A673 (cell line): ENCODE measurements at regions not wholly inside any gene's neighbourhood (a gene's known extent, or its start where the extent isn't known, plus 50 kb on each side); places are given as distances from the start of the nearest gene placed in this dataset.

ENCODE experiments used
- BruUV-seq: library from RNA; stranded (reverse); fragments of 400-500 nt; replicated peaks from 2 replicates; lab custom pipeline; 2021; lab: Mats Ljungman, UMichigan
- CTCF ChIA-PET: fragments of 300-600 bp; sonication (Branson Sonifier 250); formaldehyde crosslinking; loops from one replicate; lab custom pipeline; 2022; ENCODE audit warnings: antibody characterized with exemption; lab: Charles Lee
- POLR2A ChIA-PET: fragments of 300-600 bp; sonication (Branson Sonifier 250); formaldehyde crosslinking; loops from one replicate; lab custom pipeline; 2022; ENCODE audit warnings: antibody characterized with exemption; ENCODE audit not compliant: low non-redundant PET; lab: Charles Lee
- DNase-seq: peaks from one replicate; pipeline ENCODE4 v3.0.0-alpha.2; 2015; ENCODE audit warnings: low spot score
- H3K27ac ChIP-seq: fragments of 200-600 bp; sonication (generic); 2 replicates; pipeline ENCODE4 v1.5.1; 2016; ENCODE audit warnings: mixed run types, low read depth, mild to moderate bottlenecking, mixed read lengths, antibody characterized with exemption, low read length; ENCODE audit not compliant: poor library complexity, severe bottlenecking
- H3K27me3 ChIP-seq: fragments of 200-600 bp; sonication (generic); replicated peaks from 2 replicates; pipeline ENCODE4 v1.6.1; 2017; ENCODE audit warnings: mixed run types, low read depth, mild to moderate bottlenecking, mixed read lengths, antibody characterized with exemption, low read length; ENCODE audit not compliant: insufficient read depth, poor library complexity
- H3K36me3 ChIP-seq: fragments of 200-600 bp; sonication (generic); 2 replicates; pipeline ENCODE4 v1.6.1; 2016; ENCODE audit warnings: mixed run types, mild to moderate bottlenecking, mixed read lengths, antibody characterized with exemption, low read length; ENCODE audit not compliant: insufficient read depth, poor library complexity, severe bottlenecking
- H3K4me1 ChIP-seq: fragments of 200-600 bp; sonication (generic); 2 replicates; pipeline ENCODE4 v1.6.1; 2017; ENCODE audit warnings: mixed run types, mild to moderate bottlenecking, mixed read lengths, antibody characterized with exemption, low read length; ENCODE audit not compliant: insufficient read depth, poor library complexity, severe bottlenecking
- H3K4me3 ChIP-seq: fragments of 200-600 bp; sonication (generic); 2 replicates; pipeline ENCODE4 v1.5.1; 2016; ENCODE audit warnings: low read depth, mixed run types, mild to moderate bottlenecking, mixed read lengths, low read length; ENCODE audit not compliant: poor library complexity, severe bottlenecking
- H3K9me3 ChIP-seq: fragments of 200-600 bp; sonication (generic); 2 replicates; pipeline ENCODE4 v1.6.1; 2016; ENCODE audit warnings: mixed run types, low read depth, mild to moderate bottlenecking, mixed read lengths, antibody characterized with exemption, low read length; ENCODE audit not compliant: poor library complexity, severe bottlenecking
- CTCF ChIP-seq: fragments of 300-800, 200-600 bp; sonication (generic); conservative IDR thresholded peaks from 2 replicates; pipeline ENCODE4 v1.5.1; 2017; ENCODE audit warnings: low read depth, mild to moderate bottlenecking, antibody characterized with exemption, low read length, moderate library complexity, mixed read lengths
- EZH2 ChIP-seq: fragments of 200-600 bp; sonication (generic); IDR thresholded peaks from 2 replicates; pipeline ENCODE4 v1.6.1; 2017; ENCODE audit warnings: borderline replicate concordance, low read depth, mild to moderate bottlenecking, mixed read lengths, antibody characterized with exemption, low read length; ENCODE audit not compliant: poor library complexity, severe bottlenecking
- intact Hi-C: fragments of 100-400 bp; cut with micrococcal nuclease; formaldehyde crosslinking; loops from one replicate; pipeline ENCODE4 v1.10.0; 2022; ENCODE audit not compliant: unreplicated experiment

- BruUV-seq: no TSS peak
- DNase-seq: no peak
- Histone ChIP-seq H3K4me3 (no peak overlapping the region), H3K9me3 (no peaks in the 10 kb centered on the region), H3K4me1 (no peaks in the 10 kb centered on the region), H3K27me3 (peaks cover 4% of the 10 kb centered on the region), H3K27ac (no peak overlapping the region), H3K36me3 (no peaks in the 10 kb centered on the region)
- TF ChIP-seq CTCF (no peak), EZH2 (no peak)
- ChIA-PET CTCF (no interaction called here), POLR2A (no interaction called here)
- intact Hi-C loops: no loop called here
These were observed 384.1 kb downstream of the FOXG1 start for GRCh38 chr14:29150659-29151058.

GRCh38 chr14:29156096-29156495, 389.5 kb downstream of the FOXG1 start:
- Histone ChIP-seq H3K4me3 (no peak overlapping the region), H3K36me3 (no peaks in the 10 kb centered on the region), H3K27me3 (no peaks in the 10 kb centered on the region), H3K27ac (no peak overlapping the region), H3K9me3 (no peaks in the 10 kb centered on the region), H3K4me1 (no peaks in the 10 kb centered on the region)
- TF ChIP-seq EZH2 (no peak), CTCF (no peak)
- POLR2A ChIA-PET: no interaction called here
- intact Hi-C loops: no loop called here
- CTCF ChIA-PET: no interaction called here
- no TSS peak for BruUV-seq
- DNase-seq: no peak

- DNase-seq: no peak
- no peaks in the 10 kb centered on the region for H3K4me1 ChIP-seq
- ChIA-PET POLR2A (no interaction called here), CTCF (no interaction called here)
- H3K27ac ChIP-seq: no peak overlapping the region
- intact Hi-C loops: no loop called here
- TF ChIP-seq EZH2: no peak
- no peak for TF ChIP-seq CTCF
- BruUV-seq: no TSS peak
- no peaks in the 10 kb centered on the region for H3K27me3 ChIP-seq
- H3K9me3 ChIP-seq: no peaks in the 10 kb centered on the region
- no peaks in the 10 kb centered on the region for H3K36me3 ChIP-seq
- H3K4me3 ChIP-seq: no peak overlapping the region
These were observed 395.0 kb downstream of the FOXG1 start for GRCh38 chr14:29161593-29161992.
